ENCODE measurements at regions not wholly inside any gene's neighbourhood (a gene's known extent, or its start where the extent isn't known, plus 50 kb on each side); places are given as distances from the start of the nearest gene placed in this dataset.
A peak's percentile ranks its signal among the peaks of the same experiment; 100 is the strongest.

- peak; percentile 46 for DNase-seq (ENCODE audit: low spot score)
Measured at GRCh38 chr9:1429297-1429696, 379.1 kb downstream of the DMRT2 start.

DNA sequence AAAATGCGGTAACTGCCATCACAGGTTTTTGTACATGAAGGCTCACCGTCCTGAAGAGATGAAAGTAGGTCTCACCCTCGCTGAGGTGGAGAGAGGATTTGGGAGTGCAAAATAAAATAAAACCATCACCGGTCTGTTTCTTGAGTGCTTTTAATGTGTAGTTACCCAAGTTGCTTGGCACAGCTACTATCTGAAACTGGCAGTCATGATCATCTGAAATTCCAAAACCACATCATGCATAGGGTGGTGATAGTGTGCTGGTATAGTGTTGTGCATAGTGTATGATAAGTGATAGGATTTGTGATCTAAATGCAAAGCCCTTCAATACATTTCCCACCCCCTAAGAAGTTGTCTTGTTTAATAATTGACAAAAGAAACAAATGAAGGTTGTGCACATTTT, 381.3 kb downstream of the DMRT2 start:
- DNase-seq (ENCODE audit: low spot score), result no peak

DNA sequence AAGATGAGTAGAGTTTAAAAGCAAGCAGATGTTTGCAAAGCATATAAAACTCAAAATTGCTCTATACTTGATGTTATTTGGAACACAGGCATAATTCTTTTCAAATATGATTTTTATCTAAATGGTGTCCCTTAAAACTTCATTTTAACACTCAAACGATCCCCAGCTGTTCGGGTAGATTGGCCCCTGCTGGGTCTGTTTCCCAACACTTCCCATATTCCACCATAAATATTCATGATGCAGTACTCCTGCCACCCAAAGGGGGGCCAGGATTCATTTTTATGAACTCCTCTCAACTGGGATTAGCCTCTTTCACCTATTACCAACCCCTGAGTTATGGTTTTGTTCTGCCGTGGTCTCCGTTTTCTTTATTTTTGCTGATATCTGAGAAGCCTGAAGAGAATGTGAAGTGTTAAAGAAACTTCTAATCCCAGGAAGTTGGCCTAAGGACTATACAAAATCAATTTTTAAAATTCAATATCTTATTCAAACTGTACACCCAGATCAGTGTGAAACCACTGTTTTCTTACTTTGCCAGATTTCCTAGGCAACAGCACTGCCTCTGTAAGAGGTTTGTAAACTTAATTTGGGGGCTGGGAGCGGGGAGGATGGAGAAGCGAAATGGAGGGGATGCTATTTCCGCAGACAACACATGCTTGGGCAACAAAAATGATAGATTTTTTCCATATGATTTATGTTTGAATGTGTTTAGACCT, 384.1 kb downstream of the DMRT2 start:
- peak; percentile 8 for DNase-seq (ENCODE audit: low spot score)

GRCh38 chr9:1434811-1435210, 384.7 kb downstream of the DMRT2 start:
- DNase-seq (ENCODE audit: low spot score), result no peak

GRCh38 chr9:1440256-1440655, 390.1 kb downstream of the DMRT2 start:
- DNase-seq (ENCODE audit: low spot score), result no peak

- DNase-seq (ENCODE audit: low spot score), result no peak
Measured at GRCh38 chr9:1442105-1442504, 391.9 kb downstream of the DMRT2 start.

DNA sequence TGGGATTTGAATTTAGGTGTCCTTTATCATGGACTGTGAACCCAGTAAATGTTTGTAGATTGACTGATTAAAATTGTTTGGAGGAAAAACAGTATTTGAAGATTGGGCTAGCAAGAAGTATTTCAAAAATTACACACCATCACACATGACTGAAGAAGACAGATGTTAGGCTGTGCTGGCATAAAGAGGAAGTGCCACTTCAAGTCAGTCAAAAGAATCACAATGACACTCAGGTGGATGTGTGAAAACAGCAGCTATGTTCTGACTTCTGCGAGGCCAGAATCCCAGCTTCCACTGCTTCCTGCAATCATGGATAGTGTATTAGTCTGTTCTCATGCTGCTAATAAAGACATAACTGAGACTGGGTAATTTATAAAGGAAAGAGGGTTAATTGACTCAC, 393.3 kb downstream of the DMRT2 start:
- no peak for DNase-seq (ENCODE audit: low spot score)

- DNase-seq (ENCODE audit: low spot score), result no peak
Measured at GRCh38 chr9:1446671-1447070, 396.5 kb downstream of the DMRT2 start.

DNA sequence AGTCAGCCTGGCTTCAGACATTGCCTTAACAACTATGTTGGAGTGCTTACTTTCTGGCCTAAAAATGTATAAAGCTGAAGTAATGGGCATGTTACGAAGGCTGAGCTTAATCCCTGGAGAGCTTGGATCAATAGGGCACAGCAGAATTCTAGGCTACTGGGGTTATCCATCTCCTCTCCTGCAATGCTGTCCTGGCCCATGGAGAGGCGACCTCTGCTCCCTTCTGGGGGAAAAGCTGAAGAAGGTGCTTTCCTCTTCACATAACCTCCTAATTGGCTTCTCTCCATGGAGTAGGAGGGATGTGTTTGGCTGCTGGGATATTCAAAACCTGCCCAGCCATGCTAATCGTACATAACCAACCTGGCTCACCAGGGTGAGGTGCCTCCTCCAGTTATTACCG, 403.5 kb downstream of the DMRT2 start:
- no peak for DNase-seq (ENCODE audit: low spot score)

DNA sequence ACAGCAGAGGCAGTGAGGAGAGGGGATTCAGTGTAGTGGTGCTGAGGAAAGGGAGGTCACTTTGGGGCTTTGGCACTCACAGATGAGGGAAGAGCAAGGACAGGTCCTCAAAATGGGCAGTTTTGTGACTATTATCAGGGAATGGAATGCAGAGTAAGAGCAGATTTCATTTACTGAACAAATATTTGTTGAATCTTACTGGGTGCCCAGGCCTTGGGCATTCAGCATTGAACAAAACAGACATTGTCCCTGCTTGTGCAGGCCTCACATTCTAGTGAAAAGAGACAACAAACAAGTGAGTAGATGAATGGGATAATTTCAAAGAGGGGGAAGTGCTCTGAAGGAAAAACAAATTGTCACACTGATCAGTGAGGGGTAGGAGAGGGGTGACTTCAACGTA, 404.1 kb downstream of the DMRT2 start:
- no peak for DNase-seq (ENCODE audit: low spot score)

GRCh38 chr9:1454616-1455347, 404.6 kb downstream of the DMRT2 start:
- DNase-seq (ENCODE audit: low spot score), result no peak

DNA sequence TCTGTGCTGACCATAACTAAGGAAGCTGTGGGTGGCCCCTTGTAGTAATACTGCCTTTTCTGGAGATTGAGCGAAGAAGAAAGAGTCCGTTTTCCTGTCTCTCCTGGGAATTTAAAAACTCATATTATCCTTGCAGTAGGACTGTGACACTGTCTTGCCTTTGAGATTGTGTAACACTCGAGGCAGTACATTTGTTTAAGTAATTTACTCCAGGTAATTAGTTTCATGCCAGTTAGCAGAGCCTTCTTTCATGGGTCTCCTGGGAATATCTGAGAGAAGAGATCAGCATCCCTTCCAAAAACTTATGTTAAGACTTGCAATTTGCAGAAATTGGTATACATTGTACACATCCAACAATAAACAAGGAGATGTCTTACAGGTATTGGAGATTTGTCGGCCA, 405.6 kb downstream of the DMRT2 start:
- DNase-seq (ENCODE audit: low spot score), result no peak

DNA sequence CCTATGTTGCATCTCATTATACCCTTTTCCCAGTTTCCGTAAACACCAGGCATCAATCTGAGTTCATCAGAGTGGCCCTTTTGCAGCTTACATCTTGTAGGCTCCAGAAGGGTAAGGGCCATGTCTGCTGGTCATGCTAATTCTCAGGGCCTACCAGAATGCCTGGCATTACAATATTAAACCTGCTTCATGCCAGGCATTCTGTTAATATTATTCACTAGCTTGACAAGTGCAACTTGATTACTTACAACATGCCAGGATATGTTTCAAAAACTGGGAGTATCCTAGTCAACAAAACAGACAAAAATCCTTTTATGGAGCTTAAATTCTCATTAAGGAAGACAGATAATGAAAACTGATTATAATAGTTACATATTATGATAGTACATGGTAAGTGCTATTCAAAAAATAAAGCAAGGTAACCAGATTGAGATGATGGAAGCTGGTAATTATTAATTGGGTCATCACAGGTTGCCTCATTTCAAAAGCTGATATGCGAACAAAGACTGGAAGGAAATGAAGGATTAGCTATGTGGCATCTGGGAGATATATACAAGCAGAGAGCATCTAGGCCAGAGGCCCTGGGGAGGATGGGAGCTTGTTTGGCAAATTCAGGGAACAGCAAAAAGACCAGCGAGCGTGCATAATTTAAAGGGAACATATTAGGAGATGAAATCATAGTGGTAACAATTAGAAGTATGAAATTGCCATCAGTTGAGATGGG, 406.3 kb downstream of the DMRT2 start:
- no peak for DNase-seq (ENCODE audit: low spot score)

DNA sequence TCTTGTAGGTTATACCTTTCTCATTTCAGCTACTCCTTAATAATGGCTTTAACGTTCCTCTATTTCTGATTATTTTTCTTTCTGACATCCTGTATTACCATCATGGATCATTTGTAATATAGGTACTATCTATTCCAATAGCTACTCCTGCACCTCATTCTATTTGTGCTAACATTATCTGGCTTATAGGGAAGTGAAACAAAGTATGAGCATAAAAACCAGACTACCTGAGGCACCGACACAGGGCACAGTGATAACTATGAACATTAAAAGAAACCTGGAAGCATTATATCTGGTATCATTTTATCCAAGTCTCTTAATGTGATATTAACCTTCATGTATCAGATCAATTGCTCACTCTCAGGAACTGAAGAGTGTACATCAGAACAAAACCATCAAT, 407.3 kb downstream of the DMRT2 start:
- no peak for DNase-seq (ENCODE audit: low spot score)

DNA sequence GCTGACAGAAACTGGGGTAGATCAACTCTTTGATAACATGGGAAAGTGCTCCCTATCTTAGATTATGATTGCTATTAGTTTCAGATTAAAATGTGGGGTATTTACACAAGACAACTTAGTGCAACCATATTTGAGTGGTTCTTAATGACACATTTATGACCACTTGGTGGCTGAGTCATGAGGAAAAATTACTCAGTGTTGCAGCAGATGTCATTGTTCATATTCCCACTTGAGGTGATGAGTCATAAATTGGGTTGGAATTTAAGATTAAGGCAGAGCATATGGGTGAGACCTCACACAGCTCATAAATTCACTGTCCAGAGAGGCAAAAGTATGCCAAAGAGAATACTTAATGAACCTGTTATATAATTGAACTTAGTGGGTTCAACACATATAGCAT, 408.3 kb downstream of the DMRT2 start:
- peak; percentile 95 for DNase-seq (ENCODE audit: low spot score)

DNA sequence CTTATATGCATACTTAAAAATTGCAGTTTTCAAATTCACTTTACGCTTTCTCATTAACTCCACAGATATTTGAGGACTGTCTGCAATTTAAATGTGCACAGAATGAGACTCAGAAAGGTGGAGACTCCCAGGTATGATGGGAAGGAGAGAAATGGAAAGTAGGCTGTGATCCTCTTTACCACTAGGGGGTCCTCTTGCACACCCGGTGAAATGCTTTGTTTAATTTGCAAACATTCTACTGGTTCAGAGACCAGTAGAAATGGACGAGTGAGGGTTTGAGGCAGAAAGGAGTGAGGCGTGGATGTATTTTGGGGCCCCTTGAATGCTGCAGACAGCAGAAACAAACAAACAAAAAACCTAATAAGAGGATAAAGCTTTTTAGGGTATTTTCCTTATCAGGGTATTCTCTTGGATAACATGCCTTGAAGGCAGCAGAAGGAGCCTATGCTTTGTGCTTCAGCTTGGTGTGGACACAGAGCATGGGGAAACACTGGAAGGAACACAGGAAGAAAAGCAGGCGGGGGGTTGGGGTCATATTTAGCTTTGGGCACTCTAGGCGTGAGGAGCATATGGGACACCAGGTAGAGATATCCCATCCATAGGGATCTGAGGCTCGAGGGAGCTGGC, 410.1 kb downstream of the DMRT2 start:
- DNase-seq (ENCODE audit: low spot score), result peak; percentile 12

- DNase-seq (ENCODE audit: low spot score), result no peak
Measured at GRCh38 chr9:1461812-1462211, 411.7 kb downstream of the DMRT2 start.

DNA sequence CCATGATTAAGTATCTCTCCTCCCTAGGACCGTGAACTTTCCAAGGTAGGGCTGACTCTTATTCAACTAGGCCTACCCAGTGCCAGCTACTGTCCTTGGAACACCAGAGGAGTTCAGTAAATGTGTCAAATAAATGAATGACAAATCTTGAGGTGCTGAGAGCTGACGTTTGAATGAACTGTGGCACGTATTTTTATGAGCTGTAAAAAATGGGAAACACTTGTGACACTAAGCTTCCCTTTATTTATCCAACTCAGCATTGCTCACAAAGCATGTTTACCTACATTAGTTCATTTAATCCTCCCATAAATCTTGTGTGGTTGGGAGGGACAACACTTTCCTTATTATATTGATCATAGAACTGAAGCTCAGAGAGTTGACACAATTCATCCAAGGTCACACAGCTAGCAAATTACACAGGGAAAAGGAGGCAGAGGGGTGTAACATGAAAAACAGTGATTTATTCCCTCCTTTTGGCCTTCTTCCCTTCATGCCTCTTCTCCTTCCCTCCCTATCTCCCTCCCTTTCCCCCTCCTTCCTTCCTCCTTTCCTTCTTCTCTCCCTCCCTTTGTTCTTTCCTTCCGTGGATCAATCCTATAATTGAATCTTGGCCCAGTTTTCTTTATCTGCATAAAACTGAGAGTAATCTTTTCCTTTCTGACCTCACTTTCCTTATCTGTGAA, 412.6 kb downstream of the DMRT2 start:
- peak; percentile 4 for DNase-seq (ENCODE audit: low spot score)

- no peak for DNase-seq (ENCODE audit: low spot score)
Measured at GRCh38 chr9:1469996-1470395, 419.8 kb downstream of the DMRT2 start.

GRCh38 chr9:1473956-1474634, 423.9 kb downstream of the DMRT2 start:
- DNase-seq (ENCODE audit: low spot score), result no peak

GRCh38 chr9:1474671-1475070, 424.5 kb downstream of the DMRT2 start:
- DNase-seq (ENCODE audit: low spot score), result no peak

Measured in RKO (cell line).